ENCODE measurements at regions not wholly inside any gene's neighbourhood (a gene's known extent, or its start where the extent isn't known, plus 50 kb on each side); places are given as distances from the start of the nearest gene placed in this dataset.

GRCh38 chr1:214939180-214939579 is 143.4 kb upstream of the KCNK2 start:
- Histone ChIP-seq H3K27me3 (ENCODE audit: insufficient read depth, poor library complexity, severe bottlenecking) (no peaks in the 10 kb centered on the region), H3K4me3 (replicated peaks; ENCODE audit: insufficient read depth, low read length) (no peak overlapping the region), H3K27ac (replicated peaks) (no peak overlapping the region)
- TF ChIP-seq REST (IDR thresholded peaks at IDR 0.05; ENCODE audit: insufficient replicate concordance, low read depth) (no peak), GABPA (IDR thresholded peaks at IDR 0.05; ENCODE audit: low read depth) (no peak), POLR2AphosphoS5 (IDR thresholded peaks at IDR 0.05; ENCODE audit: low read depth) (no peak), SPI1 (IDR thresholded peaks at IDR 0.05; ENCODE audit: borderline replicate concordance, low read depth) (no peak)
- DNase-seq (ENCODE audit: low read depth in 1 of 2, low spot score in 1 of 2): no peak

- no peak for TF ChIP-seq SPI1 (IDR thresholded peaks at IDR 0.05; ENCODE audit: borderline replicate concordance, low read depth)
- no peak for TF ChIP-seq REST (IDR thresholded peaks at IDR 0.05; ENCODE audit: insufficient replicate concordance, low read depth)
- no peak for TF ChIP-seq CTCF (IDR thresholded peaks at IDR 0.05; ENCODE audit: insufficient read depth, low read length)
- TF ChIP-seq POLR2AphosphoS5 (IDR thresholded peaks at IDR 0.05; ENCODE audit: low read depth): no peak
- TF ChIP-seq GABPA (IDR thresholded peaks at IDR 0.05; ENCODE audit: low read depth): no peak
- no peak overlapping the region for H3K27ac ChIP-seq (replicated peaks)
- DNase-seq (ENCODE audit: low read depth in 1 of 2, low spot score in 1 of 2): no peak
- no peaks in the 10 kb centered on the region for H3K27me3 ChIP-seq (ENCODE audit: insufficient read depth, poor library complexity, severe bottlenecking)
- H3K4me3 ChIP-seq (replicated peaks; ENCODE audit: insufficient read depth, low read length): no peak overlapping the region
These were observed 141.5 kb upstream of the KCNK2 start for GRCh38 chr1:214941061-214941460.

- Histone ChIP-seq H3K27me3 (ENCODE audit: insufficient read depth, poor library complexity, severe bottlenecking) (no peaks in the 10 kb centered on the region), H3K4me3 (replicated peaks; ENCODE audit: insufficient read depth, low read length) (no peak overlapping the region), H3K27ac (replicated peaks) (no peak overlapping the region)
- no peak for DNase-seq (ENCODE audit: low read depth in 1 of 2, low spot score in 1 of 2)
- TF ChIP-seq CTCF (IDR thresholded peaks at IDR 0.05; ENCODE audit: insufficient read depth, low read length): no peak
- TF ChIP-seq REST (IDR thresholded peaks at IDR 0.05; ENCODE audit: insufficient replicate concordance, low read depth): no peak
- no peak for TF ChIP-seq POLR2AphosphoS5 (IDR thresholded peaks at IDR 0.05; ENCODE audit: low read depth)
- no peak for TF ChIP-seq SPI1 (IDR thresholded peaks at IDR 0.05; ENCODE audit: borderline replicate concordance, low read depth)
- TF ChIP-seq GABPA (IDR thresholded peaks at IDR 0.05; ENCODE audit: low read depth): no peak
These were observed 139.5 kb upstream of the KCNK2 start for GRCh38 chr1:214943054-214943453.

Measured in HL-60 (cell line).